GM12891 (cell line): ENCODE measurements at regions not wholly inside any gene's neighbourhood (a gene's known extent, or its start where the extent isn't known, plus 50 kb on each side); places are given as distances from the start of the nearest gene placed in this dataset.

Experiments
- PAX5 ChIP-seq: IDR thresholded peaks from 2 replicates; pipeline ENCODE4 v1.6.1; 2011; ENCODE audit warnings: low read length, moderate library complexity, mild to moderate bottlenecking; ENCODE audit not compliant: insufficient read depth, severe bottlenecking
- POLR2A ChIP-seq: IDR thresholded peaks from 2 replicates; pipeline ENCODE4 v1.6.1; 2011; ENCODE audit warnings: low read depth, low read length, control low read depth
- POLR2AphosphoS5 ChIP-seq: IDR thresholded peaks from 2 replicates; pipeline ENCODE4 v1.6.1; 2011; ENCODE audit warnings: low read depth, low read length, control low read depth
- POU2F2 ChIP-seq: IDR thresholded peaks from 2 replicates; pipeline ENCODE4 v1.6.1; 2011; ENCODE audit warnings: low read depth, mild to moderate bottlenecking, control low read depth, low read length, moderate library complexity
- SPI1 ChIP-seq: IDR thresholded peaks from 2 replicates; pipeline ENCODE4 v1.6.1; 2011; ENCODE audit warnings: low read depth, low read length, control low read depth
- TAF1 ChIP-seq: IDR thresholded peaks from 2 replicates; pipeline ENCODE4 v1.6.1; 2011; ENCODE audit warnings: low read depth, low read length, control low read depth

- TF ChIP-seq SPI1 (no peak), TAF1 (no peak), POLR2A (no peak), POLR2AphosphoS5 (no peak), PAX5 (no peak), POU2F2 (no peak)
Measured at GRCh38 chr2:65620026-65620425, 187.6 kb upstream of the SPRED2 start.
